ENCODE measurements at regions not wholly inside any gene's neighbourhood (a gene's known extent, or its start where the extent isn't known, plus 50 kb on each side); places are given as distances from the start of the nearest gene placed in this dataset.
"Not testable (repeated sequence)": the region's sequence is repeated elsewhere in the genome, so short reads cannot be mapped to it uniquely, and the experiment has no call there.

DNA sequence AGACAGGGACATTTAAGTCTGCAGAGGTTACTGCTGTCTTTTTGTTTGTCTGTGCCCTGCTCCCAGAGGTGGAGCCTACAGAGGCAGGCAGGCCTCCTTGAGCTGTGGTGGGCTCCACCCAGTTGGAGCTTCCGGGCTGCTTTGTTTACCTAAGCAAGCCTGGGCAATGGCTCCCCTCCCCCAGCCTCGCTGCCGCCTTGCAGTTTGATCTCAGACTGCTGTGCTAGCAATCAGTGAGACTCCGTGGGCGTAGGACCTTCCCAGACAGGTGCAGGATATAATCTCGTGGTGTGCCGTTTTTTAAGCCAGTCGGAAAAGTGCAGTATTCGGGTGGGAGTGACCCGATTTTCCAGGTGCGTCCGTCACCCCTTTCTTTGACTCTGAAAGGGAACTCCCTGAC is 248.9 kb upstream of the WSB1 start:
- DNase-seq (ENCODE audit: low spot score); intact Hi-C loops (cut with DNase I): not testable (repeated sequence)

DNA sequence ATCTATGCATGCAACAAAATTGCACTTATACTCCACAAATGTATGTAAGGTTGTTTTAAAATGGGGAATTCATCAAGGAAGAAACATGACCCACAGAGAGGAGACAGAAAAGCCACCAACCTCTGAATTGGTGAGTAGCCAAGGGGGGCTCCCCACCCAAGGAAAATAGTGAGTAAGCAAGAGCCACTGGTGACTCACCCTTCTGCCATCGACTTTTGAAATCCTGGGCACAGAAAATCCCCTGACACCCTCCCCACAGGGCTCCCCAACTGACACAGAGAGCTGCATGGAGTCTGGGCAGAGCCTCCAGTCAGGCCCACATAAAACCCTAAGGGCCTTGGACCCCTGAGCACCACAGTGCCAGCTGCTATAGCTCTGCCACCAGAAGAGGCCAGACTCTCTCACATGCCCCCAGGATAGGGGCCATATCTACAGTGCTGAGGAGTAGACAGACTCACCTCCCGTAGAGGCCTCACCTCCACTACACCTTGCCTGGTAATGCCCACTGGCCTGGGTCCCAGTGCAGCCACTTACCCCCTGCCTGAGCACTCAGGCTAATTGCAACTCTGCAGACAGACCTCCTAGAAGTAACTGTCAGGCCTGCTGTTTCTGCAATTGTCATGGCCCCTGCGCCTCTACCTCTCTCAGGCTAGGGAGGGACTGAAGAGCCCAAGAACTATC is 244.7 kb upstream of the WSB1 start:
- no peak for DNase-seq (ENCODE audit: low spot score)
- intact Hi-C loops (cut with DNase I), result no loop called here

DNA sequence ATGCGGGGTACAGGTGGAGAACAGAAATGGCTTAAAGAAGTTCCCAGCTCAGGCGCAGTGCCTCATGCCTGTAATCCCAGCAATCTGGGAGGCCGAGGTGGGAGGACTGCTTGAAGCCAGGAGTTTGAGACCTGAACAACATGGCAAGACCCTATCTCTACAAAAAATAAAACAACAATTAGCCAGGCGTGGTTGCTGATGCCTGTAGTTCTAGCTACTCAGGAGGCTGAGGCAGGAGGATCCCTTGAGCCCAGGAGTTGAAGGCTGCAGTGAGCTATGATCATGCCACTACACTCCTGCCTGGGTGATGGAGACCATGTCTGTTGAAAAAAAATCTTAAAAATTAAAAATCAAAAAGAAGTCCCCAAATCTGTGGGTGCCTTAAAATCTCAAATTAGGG is 228.3 kb upstream of the WSB1 start:
- intact Hi-C loops (cut with DNase I), result no loop called here

DNA sequence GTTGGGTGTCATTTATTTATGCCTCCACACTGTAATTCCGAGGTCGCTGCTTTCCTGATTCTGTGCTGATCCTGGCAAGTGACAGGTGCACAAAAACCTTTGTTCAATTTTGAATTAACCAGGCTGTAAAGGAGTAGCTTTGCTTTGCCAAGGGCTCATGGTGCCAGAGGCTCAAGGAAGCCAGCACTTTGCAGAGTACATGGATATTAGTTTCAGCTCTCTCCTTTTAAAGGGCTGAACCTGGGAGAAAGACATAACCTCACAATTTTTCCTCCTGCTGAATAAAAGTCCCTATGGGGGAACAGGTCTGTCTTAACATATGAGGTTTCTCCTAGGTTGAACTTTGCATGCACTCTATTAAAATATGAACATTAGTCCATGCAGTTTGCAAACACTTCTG is 227.6 kb upstream of the WSB1 start:
- intact Hi-C loops (cut with DNase I), result no loop called here
- DNase-seq (ENCODE audit: low spot score), result no peak

More for the DNA sequence above, 228.3 kb upstream of the WSB1 start:
- no peak for DNase-seq (ENCODE audit: low spot score)

DNA sequence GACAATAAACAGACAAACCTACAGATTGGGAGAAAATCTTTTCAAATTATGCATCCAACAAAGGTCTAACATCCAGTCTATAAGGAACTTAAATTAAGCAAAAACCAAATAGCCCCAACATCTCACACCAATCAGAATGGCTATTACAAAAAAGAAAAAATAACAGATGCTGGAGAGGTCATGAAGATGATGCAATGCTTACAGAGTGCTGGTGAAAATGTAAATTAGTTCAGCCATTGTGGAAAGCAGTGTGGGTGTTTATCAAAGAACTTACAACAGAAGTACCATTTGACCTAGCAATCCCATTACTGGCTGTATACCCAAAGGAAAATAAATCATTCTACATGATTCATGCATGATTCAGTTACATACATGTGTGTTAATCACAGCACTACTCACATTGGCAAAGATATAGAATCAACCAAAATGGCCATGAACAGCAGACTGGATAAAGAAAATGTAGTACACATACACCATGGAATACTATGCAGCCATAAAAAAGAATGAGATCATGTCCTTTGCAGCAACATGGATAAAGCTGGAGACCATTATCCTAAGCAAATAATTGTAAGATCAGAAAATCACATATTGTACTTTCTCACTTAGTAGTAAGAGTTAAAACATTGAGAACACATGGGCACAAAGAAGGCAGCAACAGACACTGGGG is 223.9 kb upstream of the WSB1 start:
- DNase-seq (ENCODE audit: low spot score), result no peak
- intact Hi-C loops (cut with DNase I), result no loop called here

DNA sequence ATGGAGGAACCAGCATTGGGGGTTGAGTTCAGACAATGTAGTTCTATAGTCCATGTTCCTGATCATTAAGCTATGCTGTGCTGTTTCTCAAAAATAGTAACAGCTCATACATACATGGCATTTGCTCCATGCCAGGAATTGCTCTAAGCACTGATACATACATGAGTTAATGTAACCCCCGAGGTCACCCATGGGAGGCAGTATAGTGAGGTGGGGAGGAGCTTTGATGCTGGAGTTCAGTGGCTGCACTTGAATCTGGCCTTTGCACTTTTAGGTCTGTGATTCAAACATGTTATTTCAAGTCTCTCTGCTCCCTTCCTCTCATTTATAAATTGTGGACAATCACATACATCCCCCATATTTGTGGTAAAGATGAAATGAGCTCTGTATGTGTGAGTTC is 223.1 kb upstream of the WSB1 start:
- intact Hi-C loops (cut with DNase I), result no loop called here
- DNase-seq (ENCODE audit: low spot score), result no peak

DNA sequence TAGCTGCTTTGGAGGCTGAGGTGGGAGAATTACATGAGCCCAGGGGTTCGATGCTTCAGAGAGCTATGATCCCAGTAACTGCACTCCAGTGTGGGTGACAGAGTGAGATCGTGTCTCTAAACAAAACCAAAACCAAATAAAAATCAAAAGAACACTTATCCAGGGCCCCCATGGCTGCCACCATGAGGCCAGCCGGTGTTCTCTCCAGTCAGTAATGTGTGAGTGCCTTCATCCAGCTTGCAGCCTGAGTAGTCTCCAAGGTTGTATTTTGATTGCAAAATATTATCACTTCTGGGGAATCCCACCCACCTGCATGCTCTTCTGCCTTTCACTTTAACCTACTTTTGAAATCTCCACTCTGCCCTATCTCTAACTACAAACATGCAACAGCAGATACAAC is 221.0 kb upstream of the WSB1 start:
- intact Hi-C loops (cut with DNase I), result no loop called here
- DNase-seq (ENCODE audit: low spot score), result no peak

DNA sequence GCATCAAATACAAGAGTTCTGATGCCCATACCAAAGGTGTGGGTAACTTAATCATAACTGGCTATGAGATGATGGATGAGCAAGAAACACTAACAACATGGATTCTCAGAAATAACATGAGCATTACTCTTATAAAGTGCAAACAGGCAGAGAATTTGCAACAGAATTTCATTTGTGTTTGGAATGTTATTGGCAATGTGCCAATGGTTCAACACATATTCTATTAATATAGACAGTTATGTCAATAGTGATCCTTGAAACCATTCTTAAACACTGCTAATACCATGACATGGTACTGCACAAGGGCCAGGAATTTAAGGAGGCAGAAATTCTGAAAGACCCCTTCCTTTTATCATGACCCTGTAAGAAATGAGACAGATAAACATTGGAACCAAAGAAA is 217.1 kb upstream of the WSB1 start:
- no peak for DNase-seq (ENCODE audit: low spot score)
- intact Hi-C loops (cut with DNase I), result no loop called here

DNA sequence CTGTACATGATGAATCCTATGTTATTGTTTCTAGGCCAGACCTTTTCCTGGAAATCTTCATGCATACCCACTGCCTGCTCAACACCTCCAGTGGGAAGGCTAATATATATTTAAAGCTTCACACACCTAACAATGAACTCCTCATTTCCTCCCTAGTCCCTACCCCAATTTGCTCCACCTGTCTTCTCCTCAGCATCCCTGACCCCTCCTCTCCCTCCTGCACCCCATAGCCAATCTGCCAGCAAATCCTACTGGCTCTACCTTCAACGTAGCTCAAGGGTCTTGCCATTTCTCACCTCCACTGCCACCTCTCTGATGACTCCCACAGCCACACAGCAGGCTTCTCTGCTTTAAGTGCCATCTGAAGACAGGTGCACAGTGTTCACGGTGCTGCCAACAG is 215.6 kb upstream of the WSB1 start:
- intact Hi-C loops (cut with DNase I), result no loop called here
- DNase-seq (ENCODE audit: low spot score), result no peak

DNA sequence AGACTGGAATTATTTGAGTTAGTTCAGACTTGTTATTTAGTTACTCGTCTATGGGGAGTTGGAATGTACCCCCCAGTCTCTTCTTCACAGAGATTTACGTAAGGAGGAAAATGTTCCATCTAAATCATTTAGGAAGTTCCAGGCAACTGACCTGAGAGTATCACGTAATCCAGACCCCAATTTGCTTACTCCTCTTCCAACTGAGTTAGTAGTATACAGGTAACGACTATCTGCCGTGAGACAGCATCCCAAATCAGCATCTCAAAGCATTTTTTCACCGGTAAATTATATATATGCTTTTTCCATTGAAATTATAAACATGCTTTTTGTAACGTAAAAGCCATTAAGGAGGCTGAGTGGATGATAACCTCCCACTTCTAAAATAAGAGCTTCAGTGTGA is 214.3 kb upstream of the WSB1 start:
- intact Hi-C loops (cut with DNase I), result no loop called here
- no peak for DNase-seq (ENCODE audit: low spot score)

DNA sequence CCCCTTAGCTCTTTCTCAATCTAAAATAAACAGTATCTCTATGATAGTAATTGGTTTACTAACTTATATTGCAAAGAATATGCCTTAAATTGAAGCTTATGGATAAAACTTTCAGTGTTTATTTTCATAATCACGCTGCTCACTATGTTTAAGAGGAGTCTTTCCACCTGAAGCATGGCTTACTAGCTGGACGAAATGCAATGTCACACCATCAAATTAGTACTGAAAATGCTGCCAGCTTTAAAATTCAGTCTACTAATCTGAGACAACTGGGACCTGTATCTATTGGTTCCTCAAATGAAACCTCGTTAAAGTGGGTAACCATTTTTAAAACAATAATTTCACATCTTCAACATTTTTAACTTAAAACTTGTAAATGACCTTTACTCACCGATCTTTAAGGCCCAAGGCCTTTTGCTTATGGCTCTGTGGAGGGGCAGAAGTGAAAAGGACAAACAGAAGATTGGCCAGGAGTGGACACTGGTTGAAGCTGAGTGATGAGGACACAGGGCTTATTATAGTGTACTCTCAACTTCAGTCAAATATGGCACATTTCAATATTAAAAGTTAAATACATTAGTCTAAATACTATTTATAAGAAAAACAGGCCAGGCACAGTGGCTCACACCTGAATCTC is 212.8 kb upstream of the WSB1 start:
- DNase-seq (ENCODE audit: low spot score), result no peak
- intact Hi-C loops (cut with DNase I), result no loop called here

DNA sequence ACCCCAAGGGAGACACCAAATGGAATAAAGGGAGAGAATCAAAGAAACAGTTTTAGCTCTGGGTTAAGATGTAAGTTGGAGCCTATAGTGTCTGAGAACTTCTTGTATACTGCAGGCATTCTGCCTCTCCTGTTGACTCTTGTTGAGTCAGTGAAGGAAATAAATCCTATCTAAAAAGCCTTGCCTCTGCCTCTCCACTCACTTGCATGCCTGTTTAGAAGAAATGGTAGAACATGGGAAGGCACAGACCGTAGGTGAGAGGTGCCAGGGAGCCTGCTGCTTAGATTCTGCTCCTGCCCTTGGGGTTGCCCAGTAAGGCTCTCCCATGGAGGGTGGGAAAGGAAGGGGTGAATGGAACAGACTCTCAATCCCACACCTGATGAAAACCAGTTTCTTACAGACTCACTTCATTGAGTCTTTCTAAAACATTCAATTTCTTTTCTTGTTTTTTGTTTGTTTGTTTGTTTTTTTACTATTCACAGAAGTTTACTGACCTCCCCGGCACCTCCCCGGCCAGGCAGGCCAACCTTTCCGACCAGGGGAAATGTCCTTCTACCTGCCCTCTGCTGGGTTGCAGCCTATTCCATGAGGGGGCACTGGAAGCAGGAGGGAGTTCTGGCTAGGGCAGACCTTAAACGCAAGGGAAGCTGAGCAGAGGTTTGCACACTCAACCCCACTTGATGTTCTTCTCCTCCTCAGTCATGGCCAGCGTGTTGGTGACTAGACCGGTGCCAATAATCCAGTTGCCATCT is 211.7 kb upstream of the WSB1 start:
- intact Hi-C loops (cut with DNase I), result no loop called here
- peak; percentile 43 for DNase-seq (ENCODE audit: low spot score)

DNA sequence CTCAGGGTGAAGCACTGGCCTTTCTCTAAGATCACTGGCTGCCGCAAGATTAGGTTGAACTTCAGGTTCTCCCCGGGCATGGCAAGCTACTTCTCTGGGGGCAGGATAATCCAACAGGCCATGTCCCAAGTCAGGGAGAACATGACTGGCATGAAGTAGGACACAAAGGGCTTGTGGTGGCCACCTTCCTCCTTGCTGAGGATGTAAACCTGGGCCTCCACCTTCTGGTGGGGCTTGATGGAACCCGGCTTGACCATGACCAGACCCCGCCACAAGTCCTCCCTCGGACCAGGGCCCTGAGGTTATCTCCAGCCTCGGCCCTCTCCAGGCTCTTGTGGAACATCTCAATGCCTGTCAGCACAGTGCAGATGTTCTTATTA is 211.1 kb upstream of the WSB1 start:
- DNase-seq (ENCODE audit: low spot score), result no peak
- intact Hi-C loops (cut with DNase I), result no loop called here

DNA sequence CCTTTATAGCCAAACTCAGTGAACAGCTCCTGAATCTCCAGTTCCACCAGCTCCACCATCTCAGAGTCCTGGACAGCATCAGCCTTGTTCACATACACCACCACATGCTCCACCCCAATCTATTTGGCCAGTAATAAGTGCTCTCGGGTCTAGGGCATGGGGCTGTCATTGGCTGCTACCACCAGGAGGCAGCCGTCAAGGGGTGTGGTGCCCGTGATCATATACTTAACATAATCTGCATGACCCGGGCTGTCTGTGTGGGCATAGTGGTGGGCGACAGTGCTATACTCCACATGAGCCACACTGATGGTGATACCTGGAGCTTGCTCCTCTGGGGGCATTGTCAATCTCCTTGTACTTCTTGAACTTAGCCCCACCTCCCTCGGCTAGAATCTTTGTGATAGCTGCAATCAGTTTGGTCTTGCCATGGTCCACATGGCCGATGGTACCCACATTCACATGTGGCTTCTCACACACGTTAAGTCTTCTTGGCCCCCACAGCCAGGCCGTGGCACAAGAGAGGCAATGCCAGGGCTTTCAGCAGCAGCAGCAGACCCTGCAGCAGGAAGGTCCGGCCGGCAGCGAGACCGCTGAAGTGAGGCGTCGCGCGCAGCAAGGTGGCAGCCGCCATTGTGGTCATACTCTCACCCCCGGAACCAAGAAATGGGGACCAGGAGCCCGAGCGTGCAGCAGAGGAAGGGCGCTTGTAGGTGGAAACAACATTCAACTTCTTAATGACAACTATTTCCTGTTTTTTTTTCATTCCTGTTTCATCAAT is 210.3 kb upstream of the WSB1 start:
- intact Hi-C loops (cut with DNase I), result no loop called here
- DNase-seq (ENCODE audit: low spot score), result peak; percentile 66

DNA sequence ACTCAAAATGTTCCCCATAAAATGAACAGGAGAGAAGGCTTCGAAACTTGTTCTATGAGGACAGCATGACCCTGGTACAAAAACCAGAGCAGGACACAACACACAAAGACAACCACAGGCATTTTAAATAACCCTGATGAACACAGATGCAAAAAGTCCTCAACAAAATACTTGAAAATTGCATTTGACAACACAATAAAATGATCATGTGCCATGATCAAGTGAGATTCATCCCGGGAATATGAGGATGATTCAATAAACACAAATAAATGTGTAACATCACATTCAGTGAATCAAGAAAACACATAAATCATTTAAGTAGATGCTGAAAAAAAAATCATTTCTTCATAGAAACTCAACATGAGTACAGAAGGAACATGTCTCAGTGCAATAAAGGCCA is 208.4 kb upstream of the WSB1 start:
- intact Hi-C loops (cut with DNase I), result no loop called here
- DNase-seq (ENCODE audit: low spot score), result no peak

DNA sequence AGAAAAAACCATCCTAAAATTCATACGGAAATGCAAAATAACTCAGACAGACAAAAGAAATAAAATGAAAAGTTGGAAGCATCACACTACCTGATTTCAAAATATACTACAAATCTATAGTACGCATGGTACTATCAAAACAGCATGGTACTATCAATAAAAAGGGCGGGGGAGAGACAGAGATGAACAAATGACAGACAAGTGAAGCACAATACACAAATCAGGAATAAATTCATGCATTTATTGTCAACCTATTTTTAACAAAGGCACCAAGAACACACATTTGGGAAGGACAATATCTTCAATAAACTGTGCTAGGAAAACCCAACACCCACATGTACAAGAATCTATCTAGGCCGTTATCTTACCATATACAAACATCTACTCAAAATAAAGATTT is 207.4 kb upstream of the WSB1 start:
- DNase-seq (ENCODE audit: low spot score), result no peak
- intact Hi-C loops (cut with DNase I), result no loop called here

DNA sequence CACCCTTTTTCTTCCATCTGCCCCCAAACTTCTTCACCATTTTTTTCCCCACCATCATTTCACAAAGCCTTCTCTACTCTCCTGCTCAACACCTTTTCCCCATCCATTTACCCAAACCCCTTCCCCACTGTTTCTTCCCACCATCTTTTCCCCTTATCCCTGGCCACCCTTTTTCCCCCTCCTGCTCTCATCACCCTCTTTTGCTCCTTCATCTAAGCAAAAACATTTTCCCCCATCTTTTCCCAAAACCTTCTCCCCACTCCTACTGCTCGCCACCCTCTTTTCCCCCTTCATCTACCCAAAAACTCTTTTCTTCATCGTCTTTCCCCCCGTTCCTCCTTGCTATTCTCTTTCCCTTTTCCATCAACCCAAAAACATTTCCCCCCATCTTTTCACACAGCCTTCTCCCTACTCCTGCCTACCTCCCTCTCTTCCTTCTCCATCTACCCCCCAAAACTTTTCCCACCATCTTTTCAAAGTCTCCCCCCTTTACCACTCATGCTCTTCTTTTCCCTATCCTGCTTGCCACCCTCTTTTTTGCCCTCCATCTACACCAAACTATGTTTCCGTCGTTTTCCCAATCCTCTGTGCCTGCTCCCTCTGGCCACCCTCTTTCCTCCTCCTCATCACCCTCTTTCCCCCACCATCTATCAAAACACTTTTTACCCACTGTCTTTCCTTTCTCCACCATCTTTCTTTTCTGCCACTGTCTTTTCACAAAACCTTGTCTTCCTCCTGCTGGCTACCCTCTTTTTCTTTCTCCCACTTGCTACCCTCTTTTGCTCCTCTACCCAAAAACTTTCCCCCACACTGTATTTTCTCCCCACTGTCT is 205.8 kb upstream of the WSB1 start:
- no peak for DNase-seq (ENCODE audit: low spot score)
- intact Hi-C loops (cut with DNase I), result no loop called here

DNA sequence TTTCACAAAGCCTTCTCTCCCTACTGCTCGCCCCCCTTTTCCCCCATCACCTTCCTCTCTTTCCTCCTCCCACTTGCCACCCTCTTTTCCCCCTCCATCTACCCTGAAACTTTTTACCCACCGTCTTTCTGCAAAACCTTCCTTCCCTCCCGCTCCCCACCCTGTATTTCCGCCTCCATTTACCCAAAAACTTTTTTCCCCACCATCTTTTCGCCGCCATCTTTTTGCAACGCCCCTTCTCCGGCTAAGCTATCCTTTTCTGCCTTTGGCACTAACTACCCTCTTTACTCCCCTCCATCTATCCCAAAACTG is 205.2 kb upstream of the WSB1 start:
- no peak for DNase-seq (ENCODE audit: low spot score)
- intact Hi-C loops (cut with DNase I), result no loop called here
